ENCODE measurements at regions not wholly inside any gene's neighbourhood (a gene's known extent, or its start where the extent isn't known, plus 50 kb on each side); places are given as distances from the start of the nearest gene placed in this dataset.
"Not testable (repeated sequence)": the region's sequence is repeated elsewhere in the genome, so short reads cannot be mapped to it uniquely, and the experiment has no call there.

GRCh38 chr7:54188843-54189242, 353.3 kb upstream of the VSTM2A start:
- FAIRE-seq (no peak), DNase-seq (ENCODE audit: insufficient read length, low spot score) (no peak)
- TF ChIP-seq CTCF (IDR thresholded peaks at IDR 0.05; ENCODE audit: insufficient read depth, missing control alignments): no peak

- DNase-seq (ENCODE audit: insufficient read length, low spot score) (no peak), FAIRE-seq (no peak)
- no peak for TF ChIP-seq CTCF (IDR thresholded peaks at IDR 0.05; ENCODE audit: insufficient read depth, missing control alignments)
Observed at GRCh38 chr7:54189330-54189729, 352.8 kb upstream of the VSTM2A start.

GRCh38 chr7:54201501-54201900, 340.7 kb upstream of the VSTM2A start:
- FAIRE-seq (no peak), DNase-seq (ENCODE audit: insufficient read length, low spot score) (no peak)
- TF ChIP-seq CTCF (IDR thresholded peaks at IDR 0.05; ENCODE audit: insufficient read depth, missing control alignments): no peak

- no peak for FAIRE-seq
- no peak for TF ChIP-seq CTCF (IDR thresholded peaks at IDR 0.05; ENCODE audit: insufficient read depth, missing control alignments)
Observed at GRCh38 chr7:54215424-54215823, 326.8 kb upstream of the VSTM2A start.

GRCh38 chr7:54226030-54226429, 316.1 kb upstream of the VSTM2A start:
- DNase-seq (ENCODE audit: insufficient read length, low spot score); FAIRE-seq: not testable (repeated sequence)

More at GRCh38 chr7:54215424-54215823, 326.8 kb upstream of the VSTM2A start:
- DNase-seq (ENCODE audit: insufficient read length, low spot score): no peak

- no peak for TF ChIP-seq CTCF (IDR thresholded peaks at IDR 0.05; ENCODE audit: insufficient read depth, missing control alignments)
- no peak for DNase-seq (ENCODE audit: insufficient read length, low spot score)
- no peak for FAIRE-seq
Observed at GRCh38 chr7:54242776-54243175, 299.4 kb upstream of the VSTM2A start.

- FAIRE-seq (no peak), DNase-seq (ENCODE audit: insufficient read length, low spot score) (no peak)
- TF ChIP-seq CTCF (IDR thresholded peaks at IDR 0.05; ENCODE audit: insufficient read depth, missing control alignments): no peak
Observed at GRCh38 chr7:54245020-54245419, 297.2 kb upstream of the VSTM2A start.

GRCh38 chr7:54249686-54250085, 292.5 kb upstream of the VSTM2A start:
- DNase-seq (ENCODE audit: insufficient read length, low spot score): no peak
- FAIRE-seq: peak; percentile 32
- TF ChIP-seq CTCF (IDR thresholded peaks at IDR 0.05; ENCODE audit: insufficient read depth, missing control alignments): no peak
